RWPE1 (cell line): ENCODE measurements at regions not wholly inside any gene's neighbourhood (a gene's known extent, or its start where the extent isn't known, plus 50 kb on each side); places are given as distances from the start of the nearest gene placed in this dataset.

Experiments
- CTCF ChIA-PET: fragments of 350-600 bp; sonication (Branson Sonifier 250); formaldehyde crosslinking; extraction: SDS; loops from one replicate; lab custom pipeline; 2021; lab: Yijun Ruan, JAX
- POLR2A ChIA-PET: fragments of 400-600 bp; formaldehyde crosslinking; extraction: SDS; loops from one replicate; lab custom pipeline; 2020; ENCODE audit warnings: antibody characterized with exemption; ENCODE audit not compliant: low non-redundant PET; lab: Yijun Ruan, JAX
- DNase-seq: peaks from one replicate; pipeline ENCODE4 v3.0.0; 2012; ENCODE audit warnings: low spot score
- H3K27ac ChIP-seq: fragments of 450-650 bp; 2 replicates; pipeline ENCODE4 v1.5.1; 2017
- TF ChIP-seq, protein P1 (sequence below): fragments of 450-650 bp; conservative IDR thresholded peaks from 2 replicates; pipeline ENCODE4 v1.5.1; 2017; ENCODE audit warnings: low read depth, mild to moderate bottlenecking

DNA sequence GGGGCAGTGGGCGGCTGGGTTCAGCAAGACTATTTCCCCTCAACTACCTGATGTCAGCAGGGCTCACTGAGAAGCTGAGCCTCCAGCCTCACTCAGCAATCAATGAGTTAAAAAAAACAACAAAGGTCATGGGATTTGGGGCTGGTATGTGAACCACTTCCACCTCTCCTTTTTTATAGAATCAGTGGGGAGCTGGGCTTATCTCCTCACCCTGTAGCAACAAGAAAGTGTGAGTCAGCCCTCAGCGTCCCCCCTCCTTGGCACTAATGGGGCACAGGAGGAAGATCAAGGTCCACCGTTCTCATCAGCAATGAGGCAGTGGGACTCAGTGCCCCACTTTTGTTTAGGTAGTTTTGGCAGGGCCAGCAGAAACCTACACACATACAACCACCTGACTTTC is 823.5 kb upstream of the POM121L12 start:
- no peak for DNase-seq
- TF ChIP-seq, protein P1, sequence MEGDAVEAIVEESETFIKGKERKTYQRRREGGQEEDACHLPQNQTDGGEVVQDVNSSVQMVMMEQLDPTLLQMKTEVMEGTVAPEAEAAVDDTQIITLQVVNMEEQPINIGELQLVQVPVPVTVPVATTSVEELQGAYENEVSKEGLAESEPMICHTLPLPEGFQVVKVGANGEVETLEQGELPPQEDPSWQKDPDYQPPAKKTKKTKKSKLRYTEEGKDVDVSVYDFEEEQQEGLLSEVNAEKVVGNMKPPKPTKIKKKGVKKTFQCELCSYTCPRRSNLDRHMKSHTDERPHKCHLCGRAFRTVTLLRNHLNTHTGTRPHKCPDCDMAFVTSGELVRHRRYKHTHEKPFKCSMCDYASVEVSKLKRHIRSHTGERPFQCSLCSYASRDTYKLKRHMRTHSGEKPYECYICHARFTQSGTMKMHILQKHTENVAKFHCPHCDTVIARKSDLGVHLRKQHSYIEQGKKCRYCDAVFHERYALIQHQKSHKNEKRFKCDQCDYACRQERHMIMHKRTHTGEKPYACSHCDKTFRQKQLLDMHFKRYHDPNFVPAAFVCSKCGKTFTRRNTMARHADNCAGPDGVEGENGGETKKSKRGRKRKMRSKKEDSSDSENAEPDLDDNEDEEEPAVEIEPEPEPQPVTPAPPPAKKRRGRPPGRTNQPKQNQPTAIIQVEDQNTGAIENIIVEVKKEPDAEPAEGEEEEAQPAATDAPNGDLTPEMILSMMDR, result no peak
- no peak overlapping the region for H3K27ac ChIP-seq
- CTCF ChIA-PET, result no interaction called here
- POLR2A ChIA-PET, result no interaction called here

DNA sequence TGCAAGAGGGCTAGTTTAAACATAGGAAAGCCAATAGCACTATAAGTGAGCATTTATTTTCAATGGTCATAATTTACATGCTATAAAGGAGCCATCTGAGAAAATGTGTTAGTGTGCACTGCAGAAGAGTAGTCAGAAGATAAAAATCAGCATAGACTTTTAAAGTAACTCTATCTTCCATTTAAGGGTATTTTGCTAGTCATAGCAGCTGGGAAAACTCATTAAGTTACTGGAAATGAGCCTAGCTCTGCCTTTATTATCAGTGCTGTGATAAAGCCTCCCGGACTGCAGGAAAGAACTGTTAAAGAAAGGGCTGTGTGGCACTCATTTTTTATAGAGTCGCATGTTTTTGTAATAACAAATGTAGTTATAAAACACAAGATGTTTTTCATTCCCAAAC is 825.8 kb upstream of the POM121L12 start:
- H3K27ac ChIP-seq, result no peak overlapping the region
- POLR2A ChIA-PET, result no interaction called here
- TF ChIP-seq, protein P1, result no peak
- CTCF ChIA-PET, result no interaction called here
- no peak for DNase-seq

DNA sequence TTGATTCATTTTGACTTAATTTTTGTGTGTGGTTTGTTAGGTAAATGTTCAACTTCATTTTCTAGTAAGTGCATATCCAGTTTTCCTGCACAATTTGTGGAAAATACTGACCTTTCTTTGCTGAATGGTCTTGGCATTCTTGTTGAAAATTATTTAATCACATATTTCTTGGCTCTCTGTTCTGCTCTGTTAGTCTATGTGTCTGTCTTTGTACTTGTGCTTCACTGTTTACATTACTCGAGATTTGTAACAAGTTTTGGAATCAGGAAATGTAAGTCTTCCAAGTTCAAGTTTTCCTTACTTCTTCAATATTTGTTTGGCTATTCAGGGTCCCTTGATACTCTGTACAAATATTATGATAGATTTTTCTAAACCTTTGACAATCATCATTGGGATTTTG is 838.2 kb upstream of the POM121L12 start:
- CTCF ChIA-PET, result no interaction called here
- POLR2A ChIA-PET, result no interaction called here
- DNase-seq, result no peak
- no peak overlapping the region for H3K27ac ChIP-seq
- TF ChIP-seq, protein P1, result no peak

DNA sequence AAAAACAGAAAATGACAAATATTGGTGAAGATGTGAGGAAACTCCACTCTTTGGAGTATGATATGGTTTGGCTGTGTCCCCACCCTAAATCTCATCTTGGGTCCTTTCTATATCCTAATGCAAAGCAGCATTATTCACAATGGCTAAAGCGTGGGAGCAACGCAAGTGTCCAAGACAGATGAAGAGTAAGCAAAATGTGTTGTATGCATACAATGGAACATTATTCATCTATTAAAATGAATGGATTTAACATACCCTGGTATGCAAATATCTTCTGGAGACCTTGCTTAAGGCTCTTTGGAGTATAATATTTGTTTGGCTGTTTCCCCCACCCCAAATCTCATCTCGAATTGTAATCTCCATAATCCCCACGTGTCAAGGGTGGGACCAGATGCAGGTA is 839.8 kb upstream of the POM121L12 start:
- TF ChIP-seq, protein P1, result no peak
- no peak for DNase-seq
- no peak overlapping the region for H3K27ac ChIP-seq
- ChIA-PET CTCF (no interaction called here), POLR2A (no interaction called here)

DNA sequence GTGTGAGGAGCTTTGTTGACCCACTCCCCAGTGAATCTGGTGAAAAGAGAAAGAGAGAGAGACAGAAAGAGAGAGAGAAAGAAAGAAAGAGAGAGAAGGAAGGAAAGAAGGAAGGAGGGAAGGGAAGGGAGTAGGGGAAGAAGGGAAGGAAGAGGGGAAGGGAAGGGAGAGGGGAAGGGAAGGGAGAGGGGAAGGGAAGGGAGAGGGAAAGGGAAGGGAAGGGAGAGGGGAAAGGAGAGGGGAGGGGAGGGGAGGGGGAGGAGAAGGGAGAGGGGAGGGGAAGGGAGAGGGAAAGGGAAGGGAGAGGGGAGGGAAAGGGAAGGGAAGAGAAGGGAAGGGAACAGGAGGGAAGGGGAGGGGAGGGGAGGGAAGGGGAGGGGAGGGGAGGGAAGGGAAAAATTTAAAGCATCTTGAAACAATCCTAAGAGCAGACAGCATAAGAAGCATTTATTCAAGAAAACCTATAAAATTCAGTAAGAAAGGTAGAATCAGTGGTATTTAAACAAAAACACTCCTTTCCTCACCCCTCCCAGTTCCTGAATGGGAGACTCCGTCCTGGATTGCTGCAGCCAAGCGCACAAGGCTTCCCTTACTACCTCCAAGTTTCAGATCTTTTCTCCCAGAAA is 846.2 kb upstream of the POM121L12 start:
- no peak for DNase-seq
- POLR2A ChIA-PET, result no interaction called here
- no peak overlapping the region for H3K27ac ChIP-seq
- TF ChIP-seq, protein P1, result no peak
- CTCF ChIA-PET, result no interaction called here

DNA sequence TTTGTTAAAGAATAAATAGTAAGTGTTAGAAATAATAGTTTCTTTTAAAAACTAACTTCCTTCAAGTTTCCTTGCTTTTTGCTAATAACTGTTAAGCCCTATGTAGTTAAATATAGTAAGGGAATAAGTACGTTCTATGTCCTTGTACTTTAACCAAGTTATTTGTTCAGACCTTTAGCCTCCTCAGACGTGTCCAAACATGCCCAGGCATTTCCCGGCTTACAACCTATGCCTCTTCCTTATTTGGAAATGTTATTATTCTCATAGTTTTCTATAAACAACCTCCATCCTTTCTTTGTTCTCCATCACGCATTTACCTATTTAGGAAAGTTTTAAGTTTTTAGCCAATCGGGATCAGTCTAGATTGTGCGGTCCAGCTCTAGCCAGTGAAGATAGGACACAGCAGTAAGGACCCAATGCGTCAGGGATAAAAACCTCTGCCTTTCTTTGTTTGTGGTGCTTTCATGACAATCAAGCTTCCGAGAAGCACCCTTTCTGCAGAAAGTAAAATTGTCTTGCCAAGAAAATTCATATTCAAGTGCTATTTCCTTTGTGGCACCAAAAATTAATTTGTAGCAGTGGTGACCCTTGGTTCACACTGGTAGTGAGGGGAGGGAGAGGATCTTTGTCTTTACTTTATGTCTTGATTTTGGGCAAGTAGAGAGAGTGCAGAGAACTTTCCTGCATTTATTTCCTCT is 851.3 kb upstream of the POM121L12 start:
- CTCF ChIA-PET, result interaction anchor here (0.7 kb wide), 1 partner anchor 11 kb away, joined by 3 read pairs; no protein-coding TSS in a partner anchor
- TF ChIP-seq, protein P1, result no peak
- no peak overlapping the region for H3K27ac ChIP-seq
- POLR2A ChIA-PET, result no interaction called here
- DNase-seq, result no peak
